GM18508 (cell line): ENCODE measurements at regions not wholly inside any gene's neighbourhood (a gene's known extent, or its start where the extent isn't known, plus 50 kb on each side); places are given as distances from the start of the nearest gene placed in this dataset.
A peak's percentile ranks its signal among the peaks of the same experiment; 100 is the strongest.

ENCODE experiments used
- ATAC-seq: cut with Tn5 transposase; IDR thresholded peaks from one replicate; pipeline ENCODE4 v1.9.1; 2021; ENCODE audit warnings: moderate number of reproducible peaks; ENCODE audit not compliant: insufficient read depth, unreplicated experiment

DNA sequence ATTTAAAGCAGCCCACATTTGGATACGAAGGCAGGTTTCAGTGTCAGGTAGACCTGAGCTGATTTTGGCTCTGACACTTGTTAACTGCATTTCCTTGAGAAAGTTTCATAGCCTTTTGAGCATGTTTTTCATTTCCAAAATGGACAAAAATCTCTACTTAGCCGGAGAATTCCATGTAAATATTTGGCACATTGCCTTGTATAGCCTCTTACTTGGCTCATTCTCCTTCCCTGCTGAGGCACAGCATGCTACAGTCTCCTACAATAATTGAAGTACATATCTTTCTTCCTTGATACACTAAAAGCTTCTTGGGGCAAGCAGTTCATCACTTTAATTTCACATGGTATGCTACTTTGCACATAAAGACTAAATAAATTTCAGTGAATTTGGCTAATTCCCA is 772.2 kb upstream of the CHAC2 start:
- ATAC-seq: no peak

DNA sequence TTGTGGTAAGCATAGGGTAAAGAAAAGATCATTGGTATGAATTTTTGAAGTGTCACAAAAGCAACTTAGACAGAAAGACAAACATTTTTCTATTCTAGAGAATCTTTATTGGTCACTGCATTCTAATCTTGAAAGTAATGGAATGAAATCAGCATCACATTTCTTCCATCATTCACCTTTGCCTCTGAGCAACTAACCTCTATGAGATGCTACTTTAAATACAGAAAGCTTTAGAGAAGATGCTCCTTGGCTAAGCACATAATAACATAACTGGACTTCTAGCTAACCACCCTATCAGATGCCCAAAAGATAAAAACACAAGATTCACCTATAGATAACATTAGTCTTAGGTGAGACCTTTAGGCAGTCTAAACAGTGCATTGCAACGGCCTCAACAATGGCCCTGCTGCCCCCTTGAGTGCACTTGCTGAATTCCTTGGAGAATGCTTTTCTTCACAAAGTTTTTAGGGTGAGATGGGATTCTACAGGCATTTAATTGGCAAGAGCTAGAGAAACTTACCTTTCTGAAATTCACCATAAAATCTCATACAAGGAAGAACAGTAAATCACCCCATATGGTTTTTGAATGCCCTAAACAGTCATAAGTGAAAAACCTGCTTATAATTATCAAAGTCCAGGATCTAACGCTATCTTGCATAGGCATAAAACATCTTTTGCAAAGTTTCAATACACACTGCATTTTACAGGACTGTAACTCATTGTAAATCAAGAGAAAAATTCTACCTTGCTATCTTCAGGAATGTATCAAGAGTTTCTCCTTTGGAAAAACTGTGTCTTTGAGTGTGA is 791.3 kb upstream of the CHAC2 start:
- ATAC-seq: no peak

DNA sequence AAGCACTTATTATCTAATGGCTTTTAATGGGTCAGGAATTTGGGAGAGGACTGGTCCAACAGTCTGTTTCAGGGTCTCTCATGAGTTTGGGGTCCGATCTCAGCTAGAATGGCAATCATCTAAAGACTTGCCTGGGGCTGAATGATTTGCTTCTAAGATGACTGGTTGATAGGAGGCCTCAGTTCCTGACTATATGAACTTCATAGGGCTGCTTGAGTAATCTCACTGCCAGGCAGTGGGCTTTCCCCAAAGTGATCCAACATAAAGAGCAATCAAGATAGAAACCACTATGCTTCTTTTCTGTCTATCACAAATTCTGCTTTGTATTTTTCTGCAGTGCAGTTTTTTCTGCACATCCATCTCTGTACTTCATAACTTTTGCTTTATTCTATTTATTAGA is 793.5 kb upstream of the CHAC2 start:
- ATAC-seq: no peak

DNA sequence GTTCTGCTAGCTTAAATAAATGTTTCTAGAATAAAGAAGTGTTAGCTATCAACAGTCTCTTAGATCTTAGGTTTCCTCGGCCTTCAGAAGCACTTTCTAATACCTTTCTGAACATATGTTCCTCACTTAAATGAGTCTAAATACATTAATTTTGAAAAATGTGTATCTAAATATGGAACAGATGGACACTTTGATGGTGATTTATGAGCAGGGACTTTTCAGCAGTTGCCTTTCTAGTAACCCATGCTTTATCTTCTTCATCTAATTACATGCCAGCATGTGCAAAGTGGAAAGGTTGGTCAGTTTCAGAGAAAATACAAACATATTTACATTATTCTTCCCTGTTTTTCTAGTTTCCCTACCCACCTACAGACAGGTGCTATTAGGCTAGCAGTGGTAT is 797.0 kb upstream of the CHAC2 start:
- no peak for ATAC-seq

DNA sequence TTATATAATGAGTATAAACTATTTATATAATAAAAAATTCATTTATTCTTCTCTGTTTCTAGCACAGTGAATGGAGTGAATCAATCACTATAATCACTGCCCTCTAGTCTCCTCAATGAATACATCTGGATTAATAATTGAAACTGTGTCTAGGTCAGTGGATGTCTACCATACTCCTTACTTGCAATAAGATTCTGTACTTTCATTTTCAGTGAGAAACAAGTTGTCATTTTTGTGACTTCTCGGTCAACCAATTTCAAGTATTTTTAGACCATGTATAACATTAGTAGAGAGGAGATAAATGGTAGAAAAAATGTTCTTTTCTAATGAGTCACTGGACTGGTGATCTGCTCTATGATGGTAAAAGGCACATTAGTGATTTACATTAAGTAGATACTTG is 799.6 kb upstream of the CHAC2 start:
- ATAC-seq: no peak

DNA sequence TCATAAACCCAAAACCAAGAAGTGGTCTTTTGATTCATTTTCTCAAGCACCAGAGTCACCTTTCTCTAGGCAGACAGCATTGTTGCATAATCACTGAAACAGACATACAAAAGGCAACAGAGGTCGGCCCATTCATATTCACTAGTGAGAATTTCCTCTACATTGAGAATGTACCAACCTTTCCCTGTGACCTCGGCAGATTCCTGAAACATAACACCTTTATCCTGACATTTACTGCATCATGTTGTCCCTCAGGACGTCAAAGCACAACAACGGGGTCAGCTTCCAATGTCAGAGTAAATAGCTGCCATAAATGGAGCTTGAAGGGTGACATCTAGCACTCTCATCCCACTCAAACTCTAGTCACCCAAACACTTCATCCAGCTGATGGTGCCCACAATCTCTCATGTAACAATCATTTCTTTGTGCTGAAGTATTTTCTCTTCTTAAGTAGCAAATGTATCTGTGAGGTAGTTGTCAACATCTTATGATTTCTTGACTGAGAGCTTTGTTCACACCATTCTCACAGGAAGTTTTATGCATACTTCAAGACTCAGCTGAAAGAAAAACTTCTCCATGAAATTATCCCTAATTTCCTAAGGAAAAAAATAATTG is 802.6 kb upstream of the CHAC2 start:
- no peak for ATAC-seq

DNA sequence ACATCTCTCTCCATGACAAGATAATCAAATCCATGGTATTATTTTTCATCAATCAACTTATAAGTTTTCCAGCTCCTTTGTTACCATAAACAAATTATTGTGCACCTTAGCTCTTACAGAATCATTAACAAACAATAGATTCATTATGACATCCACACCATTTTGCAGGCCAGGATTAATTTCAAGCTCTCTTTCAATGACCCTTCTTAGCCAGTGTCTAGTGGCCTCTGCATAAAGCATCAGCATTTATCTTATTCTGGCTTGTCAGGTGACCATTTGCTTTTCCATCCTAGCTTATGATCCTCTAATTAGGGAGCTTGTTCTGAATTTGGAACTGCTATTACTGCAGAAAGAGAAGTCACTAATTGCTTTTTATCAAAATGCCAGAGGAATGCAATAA is 806.2 kb upstream of the CHAC2 start:
- ATAC-seq: no peak

DNA sequence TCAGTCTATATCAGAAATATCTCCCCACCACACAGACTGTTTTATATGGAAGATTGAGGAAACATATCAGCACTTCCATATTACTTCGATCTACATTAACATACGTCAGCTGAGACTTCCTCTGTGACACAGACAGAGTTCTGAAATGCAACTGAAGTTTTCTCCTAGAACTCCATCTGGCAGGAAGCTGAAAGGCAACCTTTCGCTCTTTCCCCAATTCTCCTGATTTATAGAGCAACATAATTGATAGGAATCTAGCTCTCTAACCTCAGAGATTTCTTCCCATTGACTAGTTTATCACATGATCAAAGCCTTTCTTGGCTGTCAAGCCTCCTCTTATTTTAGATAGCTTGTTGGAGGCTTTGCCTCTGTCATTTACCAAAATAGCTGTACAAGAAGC is 806.7 kb upstream of the CHAC2 start:
- no peak for ATAC-seq

DNA sequence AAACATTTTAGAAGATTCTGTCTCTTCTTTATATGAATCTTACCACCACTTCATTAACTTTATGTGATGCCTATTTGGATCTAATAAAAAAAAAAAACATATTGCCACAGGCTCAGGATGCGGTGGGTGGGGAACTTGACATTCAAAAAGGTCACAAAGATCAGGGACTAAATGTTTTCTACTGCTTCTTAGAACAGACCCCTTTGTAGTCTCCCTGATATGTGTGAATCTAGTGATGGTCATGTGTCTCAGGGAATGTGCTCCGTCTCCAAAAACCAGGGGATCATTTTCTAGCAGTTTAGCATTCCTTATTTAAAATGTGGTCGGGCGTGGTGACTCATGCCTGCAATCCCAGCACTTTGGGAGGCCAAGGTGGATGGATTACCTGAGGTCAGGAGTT is 807.8 kb upstream of the CHAC2 start:
- no peak for ATAC-seq

DNA sequence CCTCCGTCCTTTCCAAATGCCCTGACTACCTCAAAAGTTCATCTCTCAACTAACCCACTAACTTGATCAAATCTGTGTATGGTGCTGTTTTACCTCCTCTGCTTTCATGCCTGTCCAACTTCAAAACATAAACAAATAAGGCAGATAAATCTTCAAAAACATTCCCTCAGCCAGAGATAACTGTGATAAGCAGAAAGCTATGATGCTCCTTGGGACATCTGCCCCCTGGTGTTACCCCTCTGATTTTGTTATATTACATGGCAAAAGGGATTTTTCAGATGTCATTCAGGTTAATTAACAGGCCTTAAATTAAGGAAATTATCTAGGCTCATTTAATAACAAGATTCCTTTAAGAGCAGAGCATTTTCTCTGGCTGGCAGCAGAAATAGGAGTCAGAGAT is 810.8 kb upstream of the CHAC2 start:
- no peak for ATAC-seq

DNA sequence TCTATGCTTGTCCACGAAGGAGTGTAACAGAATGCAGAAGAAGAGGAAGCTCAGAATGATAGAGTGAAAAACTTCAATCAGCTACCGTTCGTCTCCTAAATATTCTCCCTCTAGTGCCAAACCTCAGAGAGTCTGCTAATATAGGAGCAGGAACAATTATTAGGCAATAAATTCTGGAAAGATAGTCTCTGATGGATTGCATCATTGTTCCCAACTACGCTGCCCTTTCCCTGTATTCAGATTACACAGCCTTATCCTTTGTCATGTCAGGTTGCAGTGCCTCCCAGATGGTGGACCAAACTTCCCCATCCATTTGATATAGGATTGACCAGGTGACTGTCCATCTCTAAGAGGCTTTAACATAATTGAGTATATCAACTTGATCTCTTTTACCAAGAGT is 811.5 kb upstream of the CHAC2 start:
- no peak for ATAC-seq

DNA sequence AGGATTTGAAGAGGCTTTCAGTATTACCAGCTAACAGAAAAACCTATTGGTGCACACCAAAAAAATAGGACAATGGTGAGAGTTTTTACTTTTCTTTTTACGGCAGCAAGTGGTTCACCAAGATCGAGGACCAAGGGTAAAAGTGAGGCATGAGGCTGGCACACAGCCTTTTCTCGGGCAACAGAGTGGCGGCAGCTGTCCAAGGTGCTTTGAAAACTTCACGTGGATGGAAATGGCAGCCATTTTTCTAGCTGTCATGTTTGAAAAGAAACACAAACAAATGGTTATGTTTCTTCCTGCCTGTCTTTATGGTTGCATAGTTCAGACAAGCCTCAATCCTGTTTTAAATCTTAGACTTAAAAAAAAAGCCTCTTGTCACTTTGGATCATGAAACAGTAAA is 812.5 kb upstream of the CHAC2 start:
- ATAC-seq: no peak

DNA sequence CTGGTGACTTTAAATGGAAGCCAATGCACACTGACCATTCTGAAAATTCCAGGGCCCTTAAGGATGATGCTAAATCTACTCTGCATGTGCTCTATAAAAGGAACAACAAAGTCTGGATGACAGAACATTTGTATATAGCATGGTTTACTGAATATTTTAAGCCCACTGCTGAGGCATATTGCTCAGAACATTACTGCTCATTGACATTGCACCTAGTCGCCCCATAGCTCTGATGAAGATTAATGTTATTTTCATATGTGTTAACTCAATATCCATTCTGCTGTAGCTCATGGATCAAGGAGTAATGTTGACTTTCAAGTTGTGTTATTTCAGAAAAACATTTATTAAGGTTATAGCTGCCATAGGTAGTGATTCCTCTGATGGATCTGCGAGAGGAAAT is 827.5 kb upstream of the CHAC2 start:
- no peak for ATAC-seq

DNA sequence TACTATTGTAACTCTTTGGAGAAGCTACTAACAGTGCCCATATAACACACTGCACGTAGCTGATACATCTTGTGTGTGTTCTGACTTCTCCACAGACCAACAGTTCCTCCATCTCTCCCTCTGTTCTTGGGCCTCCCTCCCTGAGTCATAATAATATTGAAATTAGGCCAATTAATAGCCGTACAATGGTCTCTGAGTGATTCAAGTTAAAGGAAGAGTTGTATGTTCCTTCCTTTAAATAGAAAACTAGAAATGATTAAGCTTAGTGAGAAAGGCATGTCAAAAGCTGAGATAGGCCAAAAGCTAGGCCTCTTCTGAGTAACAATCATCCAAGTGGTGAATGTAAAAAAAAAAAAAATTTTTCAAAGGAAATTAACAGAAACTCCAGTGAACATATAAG is 828.4 kb upstream of the CHAC2 start:
- ATAC-seq: no peak

DNA sequence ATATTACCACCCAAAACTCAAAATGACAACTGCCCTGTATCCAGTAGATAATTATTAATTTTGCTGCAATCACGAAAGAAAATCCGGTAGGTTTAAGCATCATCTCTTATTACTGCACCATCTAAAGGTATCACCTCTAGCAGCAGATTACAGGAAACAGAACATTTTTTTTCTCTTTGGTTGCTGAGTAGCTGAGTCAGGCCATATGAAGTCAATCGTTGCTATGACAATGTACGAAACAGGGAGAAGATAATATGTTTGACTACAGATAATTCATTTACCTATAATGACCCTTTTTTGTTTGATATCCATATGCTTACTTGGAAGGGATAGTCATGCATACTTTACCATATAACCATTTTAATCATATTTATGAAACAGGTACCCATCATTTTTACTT is 831.6 kb upstream of the CHAC2 start:
- no peak for ATAC-seq

DNA sequence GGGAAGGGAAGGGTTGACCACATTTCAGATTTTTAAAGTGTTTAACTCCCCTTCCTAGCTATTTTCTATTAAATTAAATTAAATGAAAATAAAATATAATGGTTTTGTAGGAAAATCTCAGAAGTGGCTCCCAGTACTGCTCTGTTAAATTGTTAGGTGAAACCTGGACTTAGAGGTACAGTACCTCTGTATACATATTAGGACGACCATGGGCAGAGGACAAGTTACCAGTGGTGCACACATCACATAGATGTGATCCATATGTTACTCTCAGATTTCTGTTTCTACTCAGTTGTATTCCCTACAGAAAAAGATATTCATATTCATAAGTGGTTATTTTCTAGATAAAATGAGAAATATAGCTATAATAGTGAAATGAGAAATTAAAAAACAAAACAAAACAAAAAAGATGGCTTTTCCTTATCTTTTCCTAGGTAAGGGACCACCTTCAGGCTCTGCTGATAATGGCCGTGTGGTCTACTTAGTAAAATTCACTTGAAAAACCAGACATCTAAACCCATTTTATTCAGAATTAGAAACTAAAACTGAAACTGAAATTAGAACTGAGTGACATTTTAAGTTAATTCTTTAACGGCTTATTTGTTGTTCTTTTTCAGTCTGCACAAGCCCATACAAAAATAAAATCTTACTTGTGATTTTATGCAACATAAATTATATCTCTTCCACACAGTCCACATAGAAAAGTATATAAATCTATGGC is 832.5 kb upstream of the CHAC2 start:
- ATAC-seq: no peak

DNA sequence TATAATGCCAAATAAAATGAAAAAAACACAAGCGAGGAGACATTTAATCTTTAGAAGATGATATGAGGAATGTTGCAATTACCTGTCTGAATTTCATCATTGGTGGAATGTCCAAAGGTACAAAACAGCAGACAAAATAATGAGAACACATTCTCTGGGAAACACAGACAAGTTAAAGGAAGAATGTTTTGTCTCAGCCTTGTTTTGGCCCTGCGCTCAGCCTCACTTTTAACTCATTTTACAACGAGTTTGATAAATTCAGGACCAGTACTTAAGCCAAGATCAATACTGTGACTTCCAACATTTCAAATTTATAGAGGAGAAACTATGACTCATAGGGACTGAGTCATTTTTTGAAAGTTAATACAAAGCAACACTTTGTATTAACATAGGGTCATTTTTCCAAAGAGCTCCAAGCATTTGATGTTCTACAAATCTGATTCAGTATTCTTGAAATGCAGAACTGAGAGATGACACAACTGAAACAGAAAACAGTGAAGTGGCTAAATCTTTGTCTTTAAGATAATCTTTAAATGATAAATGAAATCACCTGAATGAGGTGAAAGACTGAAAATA is 833.2 kb upstream of the CHAC2 start:
- ATAC-seq: peak; percentile 68

DNA sequence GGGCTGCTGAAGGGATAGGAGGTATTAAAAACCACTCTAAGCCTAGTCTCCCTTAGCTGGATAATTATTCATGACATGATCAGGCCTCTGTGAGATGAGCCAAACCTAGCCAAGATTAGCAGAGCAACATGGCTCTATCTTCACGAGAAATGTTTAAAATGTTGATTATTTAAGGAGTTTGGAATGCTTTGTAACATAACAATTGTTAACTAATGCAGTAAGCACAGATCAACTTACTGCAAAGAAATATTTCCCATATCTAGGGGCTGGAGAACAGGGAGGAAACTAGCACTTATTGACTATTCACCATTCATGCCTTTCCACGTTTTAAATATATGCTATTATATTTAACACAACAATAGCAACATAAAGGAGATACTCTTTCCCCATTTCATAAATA is 833.7 kb upstream of the CHAC2 start:
- ATAC-seq: no peak

DNA sequence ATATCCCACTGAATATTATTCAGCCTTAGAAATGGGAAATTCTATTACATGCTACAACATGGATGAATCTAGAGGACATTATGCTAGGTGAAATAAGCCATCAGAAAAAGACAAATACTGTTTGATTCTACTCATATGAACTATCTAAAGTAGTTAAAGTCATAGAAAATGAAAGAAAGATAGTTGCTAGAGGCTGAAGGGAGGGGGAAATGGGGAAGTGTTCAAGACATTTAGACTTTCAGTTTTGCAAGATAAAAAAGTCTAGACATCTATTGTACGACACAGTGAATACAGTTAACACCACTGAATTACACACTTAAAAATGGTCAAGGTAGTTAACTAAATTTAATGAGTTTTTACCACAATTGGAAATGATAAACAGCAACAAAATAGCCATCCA is 835.9 kb upstream of the CHAC2 start:
- ATAC-seq: peak; percentile 42

DNA sequence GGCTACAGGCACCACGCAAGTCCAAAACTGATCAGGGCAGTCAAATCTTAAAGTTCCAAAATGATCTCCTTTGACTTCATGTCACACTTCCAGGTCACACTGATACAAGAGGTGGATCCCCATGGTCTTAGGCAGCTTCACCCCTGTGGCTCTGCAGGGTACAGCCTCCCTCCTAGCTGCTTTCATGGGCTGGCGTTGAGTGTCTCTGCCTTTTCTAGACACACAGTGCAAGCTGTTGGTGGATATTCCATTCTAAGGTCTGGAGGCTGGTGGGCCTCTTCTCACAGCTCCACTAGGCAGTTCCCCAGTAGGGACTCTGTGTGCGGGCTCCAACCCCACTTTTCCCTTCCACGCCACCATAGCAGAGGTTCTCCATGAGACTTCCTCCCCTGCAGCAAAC is 838.2 kb upstream of the CHAC2 start:
- no peak for ATAC-seq

DNA sequence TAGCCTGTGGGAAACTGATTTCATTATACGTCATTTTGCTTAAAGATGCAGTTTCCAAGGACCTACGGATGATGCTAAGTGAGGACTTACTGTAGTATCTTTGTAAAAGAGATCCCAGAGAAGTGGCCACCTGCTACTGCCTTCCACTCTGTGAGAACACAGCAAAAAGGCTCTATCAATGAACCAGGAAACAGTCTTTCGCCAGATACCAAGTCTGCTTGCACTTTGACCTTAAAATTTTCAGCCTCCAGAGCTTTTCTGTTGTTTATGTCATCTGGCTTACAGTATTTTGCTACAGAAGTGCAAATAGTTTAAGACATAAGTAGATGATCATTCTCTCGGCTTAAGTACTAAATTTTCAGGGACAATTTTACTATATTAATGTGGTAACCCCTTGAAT is 847.9 kb upstream of the CHAC2 start:
- ATAC-seq: no peak
